Astrocyte (in vitro differentiated cells and primary cell): ENCODE measurements at regions not wholly inside any gene's neighbourhood (a gene's known extent, or its start where the extent isn't known, plus 50 kb on each side); places are given as distances from the start of the nearest gene placed in this dataset.

ENCODE experiments used
- DNase-seq: peaks from one replicate; pipeline ENCODE4 v3.0.0-alpha.2; 2010; ENCODE audit warnings: low read depth
- FAIRE-seq: peaks from 2 replicates; lab custom pipeline; 2011; peaks lifted over from hg19 to GRCh38; lab: Jason Lieb, UNC
- H2AFZ ChIP-seq: 2 replicates; pipeline ENCODE4 v1.6.0; 2012; ENCODE audit warnings: low read depth, low read length, inconsistent platforms
- H3K27ac ChIP-seq: 2 replicates; pipeline ENCODE4 v1.5.1; 2011; ENCODE audit warnings: low read depth, low read length, inconsistent platforms
- H3K27me3 ChIP-seq: 2 replicates; pipeline ENCODE4 v1.6.0; 2011; ENCODE audit warnings: low read length, inconsistent platforms; ENCODE audit not compliant: insufficient read depth
- H3K36me3 ChIP-seq: 2 replicates; pipeline ENCODE4 v1.5.1; 2011; ENCODE audit warnings: low read length, inconsistent platforms; ENCODE audit not compliant: insufficient read depth
- H3K4me1 ChIP-seq: 2 replicates; pipeline ENCODE4 v1.5.1; 2011; ENCODE audit warnings: low read length, inconsistent platforms; ENCODE audit not compliant: insufficient read depth
- H3K4me2 ChIP-seq: 2 replicates; pipeline ENCODE4 v1.6.0; 2012; ENCODE audit warnings: low read length, inconsistent platforms
- H3K4me3 ChIP-seq: 2 replicates; pipeline ENCODE4 v1.5.1; 2011; ENCODE audit warnings: low read depth, mild to moderate bottlenecking, low read length, inconsistent platforms; ENCODE audit not compliant: insufficient read depth
- H3K79me2 ChIP-seq: 2 replicates; pipeline ENCODE4 v1.6.0; 2012; ENCODE audit warnings: mild to moderate bottlenecking, low read length, inconsistent platforms; ENCODE audit not compliant: insufficient read depth
- H3K9ac ChIP-seq: 2 replicates; pipeline ENCODE4 v1.6.0; 2012; ENCODE audit warnings: mild to moderate bottlenecking, low read length, inconsistent platforms
- H3K9me3 ChIP-seq: 2 replicates; pipeline ENCODE4 v1.5.1; 2012; ENCODE audit warnings: low read depth, mild to moderate bottlenecking, low read length, inconsistent platforms; ENCODE audit not compliant: insufficient read depth
- H4K20me1 ChIP-seq: 2 replicates; pipeline ENCODE4 v1.6.0; 2012; ENCODE audit warnings: low read length, inconsistent platforms; ENCODE audit not compliant: insufficient read depth
- H3K27ac Mint-ChIP-seq: one replicate; pipeline ENCODE4 v1.8.0; 2021; ENCODE audit warnings: mild to moderate bottlenecking, mixed read lengths; ENCODE audit not compliant: unreplicated experiment
- H3K27me3 Mint-ChIP-seq: one replicate; pipeline ENCODE4 v1.8.0; 2021; ENCODE audit warnings: low read depth, mixed read lengths; ENCODE audit not compliant: unreplicated experiment
- H3K36me3 Mint-ChIP-seq: one replicate; pipeline ENCODE4 v1.8.0; 2021; ENCODE audit warnings: low read depth, mixed read lengths; ENCODE audit not compliant: unreplicated experiment
- H3K4me1 Mint-ChIP-seq: one replicate; pipeline ENCODE4 v1.8.0; 2021; ENCODE audit warnings: low read depth, mixed read lengths; ENCODE audit not compliant: unreplicated experiment
- H3K4me3 Mint-ChIP-seq: one replicate; pipeline ENCODE4 v1.8.0; 2021; ENCODE audit warnings: mild to moderate bottlenecking, moderate library complexity, mixed read lengths; ENCODE audit not compliant: unreplicated experiment
- H3K9me3 Mint-ChIP-seq: one replicate; pipeline ENCODE4 v1.8.0; 2021; ENCODE audit warnings: mild to moderate bottlenecking, mixed read lengths; ENCODE audit not compliant: unreplicated experiment
- CTCF ChIP-seq: IDR thresholded peaks from 2 replicates; pipeline ENCODE4 v1.5.1; 2011; ENCODE audit warnings: low read depth, mild to moderate bottlenecking, inconsistent platforms, low read length, moderate library complexity; ENCODE audit not compliant: insufficient read depth
- EZH2 ChIP-seq: IDR thresholded peaks from 2 replicates; pipeline ENCODE4 v1.6.1; 2012; ENCODE audit warnings: mild to moderate bottlenecking, low read length, inconsistent platforms; ENCODE audit not compliant: insufficient read depth

GRCh38 chr11:97149741-97150140 is 759.9 kb downstream of the JRKL start:
- Mint-ChIP-seq H3K4me1 (no peaks in the 10 kb centered on the region), H3K27ac (no peak overlapping the region), H3K4me3 (no peak overlapping the region), H3K36me3 (no peaks in the 10 kb centered on the region), H3K9me3 (no peaks in the 10 kb centered on the region), H3K27me3 (no peaks in the 10 kb centered on the region)
- no peaks in the 10 kb centered on the region for H3K9me3 ChIP-seq
- no peak for FAIRE-seq
- no peak overlapping the region for H3K4me2 ChIP-seq
- no peak overlapping the region for H3K4me3 ChIP-seq
- H3K9ac ChIP-seq, result no peak overlapping the region
- TF ChIP-seq CTCF (no peak), EZH2 (no peak)
- H2AFZ ChIP-seq, result no peak overlapping the region
- no peak for DNase-seq
- no peaks in the 10 kb centered on the region for H3K4me1 ChIP-seq
- no peak overlapping the region for H3K27ac ChIP-seq
- no peaks in the 10 kb centered on the region for H3K79me2 ChIP-seq
- H4K20me1 ChIP-seq, result no peaks in the 10 kb centered on the region
- H3K36me3 ChIP-seq, result no peaks in the 10 kb centered on the region
- no peaks in the 10 kb centered on the region for H3K27me3 ChIP-seq

- Histone ChIP-seq H3K9me3 (no peaks in the 10 kb centered on the region), H3K36me3 (no peaks in the 10 kb centered on the region), H4K20me1 (no peaks in the 10 kb centered on the region), H3K27ac (no peak overlapping the region), H3K4me2 (no peak overlapping the region), H3K9ac (no peak overlapping the region), H3K4me1 (no peaks in the 10 kb centered on the region), H3K4me3 (no peak overlapping the region), H3K27me3 (no peaks in the 10 kb centered on the region), H3K79me2 (no peaks in the 10 kb centered on the region), H2AFZ (no peak overlapping the region)
- DNase-seq (no peak), FAIRE-seq (no peak)
- no peaks in the 10 kb centered on the region for H3K4me1 Mint-ChIP-seq
- no peak overlapping the region for H3K4me3 Mint-ChIP-seq
- H3K27ac Mint-ChIP-seq, result no peak overlapping the region
- H3K36me3 Mint-ChIP-seq, result no peaks in the 10 kb centered on the region
- H3K27me3 Mint-ChIP-seq, result no peaks in the 10 kb centered on the region
- TF ChIP-seq EZH2 (no peak), CTCF (no peak)
- no peaks in the 10 kb centered on the region for H3K9me3 Mint-ChIP-seq
Observed at GRCh38 chr11:97157221-97157740, 767.5 kb downstream of the JRKL start.

- no peaks in the 10 kb centered on the region for H3K79me2 ChIP-seq
- no peak overlapping the region for H3K4me2 ChIP-seq
- FAIRE-seq (no peak), DNase-seq (no peak)
- H2AFZ ChIP-seq, result no peak overlapping the region
- no peaks in the 10 kb centered on the region for H3K36me3 ChIP-seq
- H4K20me1 ChIP-seq, result no peaks in the 10 kb centered on the region
- H3K27ac ChIP-seq, result no peak overlapping the region
- Mint-ChIP-seq H3K9me3 (no peaks in the 10 kb centered on the region), H3K4me1 (no peaks in the 10 kb centered on the region), H3K4me3 (no peak overlapping the region), H3K27me3 (no peaks in the 10 kb centered on the region), H3K36me3 (no peaks in the 10 kb centered on the region), H3K27ac (no peak overlapping the region)
- H3K9ac ChIP-seq, result no peak overlapping the region
- TF ChIP-seq EZH2 (no peak), CTCF (no peak)
- H3K4me3 ChIP-seq, result no peak overlapping the region
- H3K27me3 ChIP-seq, result no peaks in the 10 kb centered on the region
- no peaks in the 10 kb centered on the region for H3K4me1 ChIP-seq
- no peaks in the 10 kb centered on the region for H3K9me3 ChIP-seq
Observed at GRCh38 chr11:97158243-97158642, 768.4 kb downstream of the JRKL start.
